Activated CD4-positive, alpha-beta T cell treated with anti-CD3 and anti-CD28 coated beads, Interleukin-10, Interleukin-2, amounts not matched to agents 100 ng/mL and 50 ng/mL, durations not matched to agents 16 hours and 8 hours (primary cell): ENCODE measurements at regions not wholly inside any gene's neighbourhood (a gene's known extent, or its start where the extent isn't known, plus 50 kb on each side); places are given as distances from the start of the nearest gene placed in this dataset.
A peak's percentile ranks its signal among the peaks of the same experiment; 100 is the strongest.
"Not testable (repeated sequence)": the region's sequence is repeated elsewhere in the genome, so short reads cannot be mapped to it uniquely, and the experiment has no call there.

Experiments used
- DNase-seq: peaks from one replicate; pipeline ENCODE4 v3.0.0-alpha.2; 2020

DNA sequence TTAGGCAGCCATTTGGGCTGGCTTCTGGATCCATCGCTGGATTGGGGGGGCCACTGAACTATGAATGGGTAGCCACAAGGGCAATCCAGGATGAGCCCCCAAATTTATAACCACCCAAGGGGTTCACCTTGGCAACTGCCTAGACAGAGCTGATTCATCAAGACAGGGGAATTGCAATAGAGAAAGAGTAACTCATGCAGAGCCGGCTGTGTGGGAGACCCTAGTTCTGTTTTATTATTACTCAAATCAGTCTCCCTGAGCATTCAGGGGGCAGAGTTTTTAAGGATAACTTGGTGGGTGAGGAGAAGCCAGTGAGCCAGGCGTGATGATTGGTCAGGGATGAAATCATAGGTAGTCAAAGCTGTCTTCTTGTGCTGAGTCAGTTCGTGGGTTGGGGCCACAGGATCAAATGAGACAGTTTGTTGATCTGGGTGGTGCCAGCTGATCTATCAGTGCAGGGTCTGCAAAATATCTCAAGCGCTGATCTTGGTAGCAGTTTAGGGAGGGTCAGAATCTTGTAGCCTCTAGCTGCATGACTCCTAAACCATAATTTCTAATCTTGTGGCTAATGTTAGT is 57.9 kb downstream of the DNAJB9 start:
- DNase-seq, result peak; percentile 9

DNA sequence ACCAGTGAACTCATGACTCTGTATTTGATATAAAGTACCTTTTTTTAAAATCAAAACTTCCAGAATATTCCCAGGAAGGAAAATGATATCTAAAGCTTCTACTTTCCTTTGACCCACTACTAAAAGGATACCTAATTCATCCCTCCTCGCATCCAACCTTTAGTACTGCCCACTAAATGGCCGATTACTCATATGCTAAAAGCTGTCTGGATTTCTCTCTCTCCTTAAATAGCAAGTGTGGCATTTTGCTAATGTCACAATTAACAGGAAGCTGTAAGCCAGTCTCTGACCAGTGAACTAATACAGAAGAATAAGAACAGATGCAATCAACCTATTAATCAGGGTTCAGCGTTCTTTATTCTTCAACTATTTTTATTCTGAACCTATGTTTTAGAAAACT is 59.0 kb downstream of the DNAJB9 start:
- no peak for DNase-seq

DNA sequence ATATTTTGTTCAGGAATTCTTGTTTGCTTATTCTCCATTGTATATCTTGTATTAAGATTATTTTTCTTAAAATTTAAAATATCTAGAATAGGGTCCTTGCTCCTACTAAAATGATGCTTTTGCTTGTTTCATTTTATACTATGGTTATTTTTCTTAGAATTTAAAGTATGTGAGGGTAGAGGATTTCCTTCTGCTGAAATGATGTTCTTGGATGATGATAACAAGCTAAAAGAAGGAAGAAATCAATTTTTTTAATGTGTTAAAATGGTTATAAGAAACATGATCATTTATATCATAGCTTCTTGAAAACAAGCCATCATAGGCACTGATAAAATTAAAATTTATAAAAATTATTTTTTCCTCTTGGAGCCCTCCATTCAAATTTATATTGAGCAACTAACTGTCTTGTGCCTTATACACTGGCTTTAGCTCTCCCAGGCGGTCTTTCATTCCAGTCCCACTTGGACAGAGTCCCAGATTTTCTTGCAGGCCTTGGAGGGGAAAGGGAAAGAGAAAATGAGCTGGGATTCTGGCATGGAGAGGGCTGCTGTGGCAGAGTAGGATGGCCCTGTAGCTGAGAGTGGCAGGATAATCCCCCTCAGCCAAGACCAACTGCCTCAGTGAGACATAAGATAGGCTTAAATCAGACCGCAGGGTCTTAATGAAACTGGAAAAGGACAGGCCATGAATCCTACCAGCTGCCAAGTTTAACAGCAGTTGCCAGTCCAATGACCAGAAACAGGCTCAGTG is 60.2 kb downstream of the DNAJB9 start:
- no peak for DNase-seq

DNA sequence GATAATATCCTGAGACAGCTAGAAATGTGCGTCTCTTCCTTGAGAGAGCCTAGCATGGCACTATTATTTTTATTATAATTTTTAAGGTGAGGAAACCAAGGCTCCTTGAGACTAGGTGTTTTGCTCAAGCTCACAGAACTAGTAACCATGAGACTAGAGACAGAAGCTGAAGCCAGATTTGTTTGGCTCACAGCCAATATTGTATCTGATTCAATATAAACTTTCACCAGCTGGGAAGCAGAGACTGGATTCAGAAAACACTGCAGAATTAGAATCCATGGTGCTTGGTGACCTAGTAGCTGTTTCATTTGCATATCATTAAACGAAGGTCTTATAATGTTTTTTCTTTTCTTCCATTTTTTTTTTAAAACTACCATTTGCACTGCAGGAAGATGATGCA is 64.4 kb downstream of the DNAJB9 start:
- DNase-seq, result no peak

DNA sequence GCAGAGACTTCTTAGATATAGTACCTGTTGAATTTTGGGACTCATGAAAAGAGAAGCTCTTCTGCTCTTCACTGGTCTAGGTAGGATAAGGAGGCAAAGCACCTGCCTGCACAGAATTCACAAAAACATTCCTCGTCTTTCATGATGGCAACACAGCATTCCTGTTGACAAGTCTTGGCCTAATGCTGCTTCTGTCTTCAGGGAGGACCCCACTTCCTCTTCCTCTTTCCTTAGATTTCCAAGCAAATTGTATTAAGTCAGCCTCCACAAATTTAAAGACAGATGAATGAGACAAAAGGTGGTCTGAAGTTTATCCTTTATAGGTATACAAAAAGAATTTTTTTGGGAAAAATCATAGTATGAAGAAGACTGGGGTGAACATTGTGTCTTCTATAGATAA is 64.9 kb downstream of the DNAJB9 start:
- no peak for DNase-seq

DNA sequence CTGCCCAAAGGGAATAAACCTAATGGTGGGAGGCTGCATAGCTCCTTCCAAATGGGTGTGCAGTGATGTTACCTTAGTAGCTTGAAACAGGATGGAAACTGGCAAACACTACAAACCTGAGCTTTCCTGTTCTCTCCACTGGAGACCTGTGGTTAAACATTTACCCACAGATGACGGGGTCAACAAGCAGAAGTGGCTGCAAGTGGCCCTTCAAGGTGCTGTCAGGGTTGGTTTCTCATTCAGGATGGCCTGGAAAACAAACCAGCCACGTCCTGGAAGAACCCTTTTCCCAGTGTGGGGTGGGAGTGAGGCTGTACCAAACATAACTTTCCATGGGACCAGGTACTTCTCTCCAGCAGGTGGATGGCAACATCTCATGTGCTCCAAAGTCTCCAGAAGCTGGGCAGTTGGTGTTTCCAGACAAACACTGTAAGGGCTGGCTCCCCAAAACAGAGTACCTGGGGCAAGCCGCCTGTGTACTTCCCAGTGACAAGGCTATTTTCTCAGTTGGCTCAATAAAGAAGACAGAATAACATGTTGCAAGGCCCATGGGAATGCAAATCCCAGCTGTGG is 67.5 kb downstream of the DNAJB9 start:
- no peak for DNase-seq

DNA sequence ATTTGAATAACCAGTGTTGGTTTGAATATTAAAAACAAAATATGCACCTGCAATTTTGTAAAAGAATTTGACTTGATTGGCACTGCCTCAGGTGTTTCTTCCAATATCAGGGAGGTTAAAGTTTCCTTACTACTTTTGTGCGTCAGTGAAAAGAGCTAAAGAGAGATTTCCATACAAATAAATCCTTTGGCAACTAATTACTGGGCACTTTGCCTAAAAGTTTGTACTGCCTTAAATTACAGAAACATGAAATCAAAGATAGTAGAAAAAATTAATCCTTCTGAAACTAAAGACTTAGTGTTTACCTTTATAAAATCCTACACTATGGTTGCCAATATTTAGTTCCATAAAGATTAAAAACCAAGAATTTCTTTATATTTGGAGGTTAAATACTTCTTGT is 72.5 kb downstream of the DNAJB9 start:
- DNase-seq, result no peak

DNA sequence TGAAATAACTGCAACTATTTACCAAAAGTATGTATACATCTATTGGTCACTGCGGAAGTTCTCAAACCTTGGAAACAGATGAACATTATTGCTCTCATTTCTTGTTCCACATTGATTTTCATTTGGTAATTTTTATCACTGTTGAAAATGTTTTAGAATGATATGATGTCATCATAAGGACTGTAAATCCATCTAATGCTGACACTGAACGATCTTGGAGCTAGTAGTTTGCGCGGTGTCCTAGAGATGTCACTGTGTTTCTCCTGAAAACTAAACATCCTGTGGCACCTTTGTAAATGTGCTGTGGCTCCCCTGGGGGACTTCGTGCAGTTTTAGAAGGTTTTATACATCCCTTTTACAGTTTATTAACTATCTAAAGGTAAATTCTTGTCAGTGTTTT is 73.5 kb downstream of the DNAJB9 start:
- no peak for DNase-seq

DNA sequence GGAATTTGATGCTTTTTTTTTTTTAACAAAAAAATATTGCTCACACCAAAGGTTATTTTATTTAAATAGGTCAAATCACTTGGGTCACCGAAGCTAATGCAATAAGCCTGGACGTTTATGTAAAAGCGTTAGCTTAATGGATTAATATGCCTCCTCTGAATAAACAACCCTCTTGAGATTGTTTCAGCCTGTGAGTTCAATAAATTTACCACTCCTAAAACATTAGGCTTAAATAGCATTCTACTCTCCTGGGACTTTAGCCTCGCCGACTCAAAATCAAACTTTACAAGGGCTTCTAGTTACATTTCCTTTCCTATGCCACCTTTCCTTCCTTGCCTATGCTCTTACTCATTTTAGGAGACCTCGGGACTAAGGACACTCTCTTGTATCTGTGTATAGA is 79.3 kb downstream of the DNAJB9 start:
- DNase-seq, result no peak

DNA sequence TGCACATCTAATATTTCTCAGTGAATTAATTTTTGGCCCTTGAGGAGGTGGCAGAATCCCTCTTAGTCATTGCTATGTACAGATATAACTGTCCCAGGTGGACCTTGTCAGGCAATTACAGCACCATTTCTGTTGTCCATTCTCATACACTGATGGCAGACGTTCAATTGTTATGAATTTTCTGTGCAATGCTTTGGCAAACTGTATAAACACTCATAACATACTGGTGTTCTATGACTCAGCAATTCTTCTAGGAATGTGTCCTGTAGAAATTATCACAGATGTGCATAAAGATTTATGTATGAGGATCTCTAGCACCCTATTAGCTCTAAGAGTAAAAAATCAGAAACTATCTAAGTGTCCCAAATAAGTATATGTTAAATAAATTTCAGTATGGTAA is 80.8 kb downstream of the DNAJB9 start:
- no peak for DNase-seq

DNA sequence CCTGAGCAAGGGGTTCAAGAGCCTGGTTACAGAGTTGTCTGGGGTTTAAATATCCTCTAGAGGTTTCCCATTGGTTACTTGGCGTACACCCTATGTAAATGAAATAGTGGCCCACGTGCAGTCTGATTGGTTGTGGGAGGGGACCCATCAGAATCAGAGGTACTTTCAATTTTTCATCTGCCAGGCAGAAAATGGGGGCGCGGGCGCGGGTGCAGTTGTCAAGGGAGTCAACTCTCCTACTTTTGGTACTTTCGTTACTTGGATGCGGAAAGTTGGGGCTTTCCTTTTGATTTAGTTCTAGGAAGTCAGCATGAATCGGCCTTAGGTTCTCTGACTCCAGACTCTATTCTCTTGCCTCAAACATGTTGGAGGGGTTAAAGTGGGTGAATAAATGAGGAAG is 83.2 kb downstream of the DNAJB9 start:
- DNase-seq, result no peak

DNA sequence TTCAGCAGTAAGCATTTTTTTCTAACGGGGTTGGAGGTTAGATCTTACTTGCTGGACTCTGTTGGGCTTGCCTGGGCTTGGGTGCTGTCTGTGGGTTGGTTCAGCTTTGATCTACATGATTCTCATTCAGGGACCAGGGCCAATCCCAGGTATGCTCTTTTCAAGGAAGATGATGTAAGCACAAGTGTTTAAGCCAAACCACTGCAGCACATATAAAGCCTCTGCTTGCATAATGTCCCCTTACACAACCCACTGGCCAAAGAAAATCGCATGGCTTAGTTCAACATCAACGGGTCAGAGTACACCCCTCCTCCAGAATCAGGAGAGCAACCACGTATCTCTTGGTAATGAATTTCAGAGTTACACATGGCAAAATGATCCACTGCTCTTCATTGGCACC is 83.9 kb downstream of the DNAJB9 start:
- no peak for DNase-seq

DNA sequence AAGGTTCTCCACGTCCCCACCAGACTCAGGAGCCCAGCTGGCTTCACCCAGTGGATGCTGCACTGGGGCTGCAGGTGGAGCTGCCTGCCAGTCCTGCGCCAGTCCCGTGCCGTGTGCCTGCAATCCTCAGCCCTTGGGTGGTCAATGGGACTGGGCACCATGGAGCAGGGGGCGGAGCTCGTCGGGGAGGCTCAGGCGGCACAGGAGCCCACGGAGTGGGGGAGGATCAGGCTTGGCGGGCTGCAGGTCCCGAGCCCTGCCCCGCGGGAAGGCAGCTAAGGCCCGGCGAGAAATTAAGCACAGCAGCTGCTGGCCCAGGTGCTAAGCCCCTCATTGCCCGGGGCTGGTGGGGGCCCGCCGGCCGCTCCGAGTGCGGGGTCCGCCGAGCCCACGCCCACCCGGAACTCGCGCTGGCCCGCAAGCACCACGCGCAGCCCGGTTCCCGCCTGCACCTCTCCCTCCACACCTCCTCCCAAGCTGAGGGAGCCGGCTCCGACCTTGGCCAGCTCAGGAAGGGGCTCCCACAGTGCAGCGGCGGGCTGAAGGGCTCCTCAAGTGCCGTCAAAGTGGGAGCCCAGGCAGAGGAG is 87.6 kb downstream of the DNAJB9 start:
- not testable (repeated sequence) for DNase-seq

DNA sequence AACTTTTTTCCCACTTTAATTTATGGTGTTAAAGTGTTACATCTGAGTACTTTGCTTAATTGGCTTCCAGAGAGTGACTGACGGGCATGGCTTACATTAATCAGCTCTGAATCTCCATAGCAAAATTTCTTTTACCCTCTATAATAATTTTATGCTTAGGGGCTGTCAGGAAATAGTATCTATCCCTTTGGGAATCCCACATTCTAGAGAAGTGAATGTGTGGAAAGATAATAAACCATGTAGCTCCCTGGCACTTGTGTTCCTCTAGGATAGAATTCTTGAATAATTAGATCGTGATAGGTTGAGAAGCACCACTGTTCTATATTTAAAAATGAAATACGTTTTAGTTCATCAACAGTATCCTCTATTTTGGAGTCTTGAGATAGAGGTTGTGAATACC is 89.6 kb downstream of the DNAJB9 start:
- no peak for DNase-seq

DNA sequence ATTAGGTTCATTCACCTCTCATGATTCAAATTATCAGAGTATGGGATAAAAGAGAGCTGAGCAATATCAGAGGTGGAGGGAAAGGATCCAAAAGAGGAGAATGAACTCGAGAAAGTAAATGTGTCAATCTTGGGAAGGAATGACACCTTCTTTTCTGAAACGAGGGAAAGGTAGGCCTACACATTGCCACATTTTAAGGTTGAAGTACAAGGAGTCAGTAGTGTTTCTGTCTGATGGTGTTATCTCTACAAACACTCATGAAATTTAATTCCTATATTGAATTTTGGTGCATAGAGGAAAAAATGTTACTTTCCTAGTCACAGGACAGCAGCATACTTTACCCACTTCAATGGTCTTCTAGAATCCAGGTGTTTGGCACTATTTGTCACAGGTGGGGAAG is 90.2 kb downstream of the DNAJB9 start:
- DNase-seq, result no peak

DNA sequence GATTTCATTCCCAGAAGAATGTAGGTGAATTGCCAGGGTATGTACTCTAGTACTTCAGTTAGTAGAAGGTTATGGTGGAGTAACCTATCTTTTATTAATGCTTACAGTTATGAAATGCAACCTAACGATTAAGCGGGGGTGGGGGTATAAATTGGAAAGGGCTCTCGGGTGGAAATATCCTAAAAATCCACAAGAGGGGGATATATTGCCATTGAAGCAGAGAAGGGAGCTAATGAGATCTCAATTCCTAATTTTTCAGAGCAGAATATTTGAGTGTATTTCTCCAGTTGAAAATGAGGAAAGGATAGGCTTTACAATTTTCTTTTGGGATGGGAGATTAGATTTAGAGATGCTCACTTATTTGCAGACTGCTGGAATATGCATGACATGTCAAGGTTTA is 90.8 kb downstream of the DNAJB9 start:
- no peak for DNase-seq

DNA sequence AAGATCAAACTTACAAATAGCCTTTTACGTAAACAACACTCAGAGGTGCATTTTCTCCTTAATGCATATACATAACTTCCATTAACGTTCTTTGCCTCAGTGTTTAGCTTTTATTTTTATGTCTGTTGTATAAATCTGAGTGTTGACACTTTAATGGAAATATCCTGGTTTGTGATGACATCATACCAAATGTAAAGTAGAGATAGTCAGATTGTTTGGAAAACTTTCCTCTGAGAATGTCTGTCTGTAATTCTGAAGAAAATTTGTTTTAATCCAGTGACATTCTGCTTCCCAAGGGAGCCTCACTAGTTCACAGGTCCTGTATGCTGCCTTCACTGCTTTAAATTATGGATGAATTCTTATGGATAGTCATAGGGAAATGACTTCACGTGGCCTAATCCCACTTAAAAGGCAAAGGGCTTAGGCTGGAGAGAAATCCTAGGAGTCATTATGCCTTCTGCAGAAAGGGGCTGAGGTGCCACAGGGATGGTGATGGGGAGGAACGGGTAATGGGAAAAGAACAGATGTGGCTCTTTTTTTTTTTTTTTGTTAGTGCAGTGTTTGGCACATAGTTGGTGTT is 93.2 kb downstream of the DNAJB9 start:
- no peak for DNase-seq

DNA sequence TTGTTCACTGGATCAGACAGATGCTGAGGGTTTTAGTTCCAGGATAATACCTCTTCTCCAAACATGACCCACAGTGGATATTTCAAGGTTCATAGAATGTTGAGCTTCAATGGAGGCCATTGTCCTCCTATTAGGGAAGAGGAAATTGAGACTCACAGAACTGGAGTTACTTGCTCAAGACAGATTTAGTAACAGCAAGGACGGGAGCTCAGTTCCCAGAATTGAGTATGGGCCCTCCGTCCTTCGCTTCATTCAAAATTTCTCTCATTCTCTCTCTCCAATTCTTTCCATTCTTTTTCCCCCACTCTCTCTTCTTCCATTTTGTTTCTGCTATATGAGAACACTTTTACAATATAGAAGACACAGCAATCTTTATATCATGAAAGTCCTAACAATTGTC is 94.0 kb downstream of the DNAJB9 start:
- DNase-seq, result no peak

DNA sequence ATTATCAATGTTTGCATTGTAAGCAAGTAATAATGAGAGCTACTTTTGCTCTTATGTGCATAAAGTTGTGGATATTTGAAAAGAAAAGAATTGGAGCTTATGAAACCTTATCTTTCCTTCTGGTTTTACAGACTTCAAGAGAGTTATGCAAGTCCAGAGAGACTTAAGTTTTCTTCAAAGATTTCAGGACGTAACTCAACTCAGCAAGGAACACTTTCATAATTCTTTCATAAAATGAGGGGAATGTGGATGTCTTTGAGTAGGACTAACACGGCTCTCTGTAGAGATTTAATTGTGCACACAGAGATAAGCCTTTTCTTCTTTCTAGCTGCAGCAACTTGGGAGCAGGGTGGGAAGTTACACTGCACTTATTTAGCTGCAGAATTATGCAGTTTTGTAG is 97.5 kb downstream of the DNAJB9 start:
- DNase-seq, result no peak

DNA sequence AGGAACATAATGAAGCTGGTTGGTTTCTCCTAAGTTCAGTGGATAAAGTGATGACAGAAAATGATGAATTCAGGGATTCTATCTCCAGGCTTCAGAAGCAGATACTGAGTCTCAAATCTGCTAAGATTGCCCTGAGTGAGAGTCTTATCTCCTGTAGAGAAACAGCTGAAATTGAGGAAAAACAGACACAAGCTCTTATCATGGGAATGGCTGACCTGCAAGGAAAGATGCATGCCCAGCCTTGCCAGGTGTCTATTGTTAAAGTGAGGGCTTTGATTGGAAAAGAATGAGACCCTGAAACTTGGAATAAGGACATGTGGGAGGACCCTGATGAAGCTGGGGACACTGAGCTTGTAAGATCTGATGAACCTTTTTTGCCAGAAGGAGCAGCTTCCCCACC is 100.3 kb downstream of the DNAJB9 start:
- DNase-seq, result no peak

DNA sequence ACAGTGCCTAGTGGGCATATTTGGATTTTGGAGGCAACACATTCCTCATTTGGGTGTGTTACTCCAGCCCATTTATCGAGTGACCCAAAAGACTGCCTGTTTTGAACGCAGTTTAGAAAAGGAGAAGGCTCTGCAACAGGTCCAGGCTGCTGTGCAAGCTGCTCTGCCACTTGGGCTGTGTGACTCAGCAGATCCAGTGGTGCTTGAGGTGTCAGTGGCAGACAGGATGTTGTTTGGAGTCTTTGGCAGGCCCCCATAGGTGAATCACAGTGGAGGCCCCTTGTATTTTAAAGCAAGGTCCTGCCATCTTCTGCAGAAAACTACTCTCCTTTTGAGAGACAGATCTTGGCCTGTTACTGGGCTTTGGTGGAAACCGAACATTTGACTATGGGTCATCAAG is 104.0 kb downstream of the DNAJB9 start:
- not testable (repeated sequence) for DNase-seq

DNA sequence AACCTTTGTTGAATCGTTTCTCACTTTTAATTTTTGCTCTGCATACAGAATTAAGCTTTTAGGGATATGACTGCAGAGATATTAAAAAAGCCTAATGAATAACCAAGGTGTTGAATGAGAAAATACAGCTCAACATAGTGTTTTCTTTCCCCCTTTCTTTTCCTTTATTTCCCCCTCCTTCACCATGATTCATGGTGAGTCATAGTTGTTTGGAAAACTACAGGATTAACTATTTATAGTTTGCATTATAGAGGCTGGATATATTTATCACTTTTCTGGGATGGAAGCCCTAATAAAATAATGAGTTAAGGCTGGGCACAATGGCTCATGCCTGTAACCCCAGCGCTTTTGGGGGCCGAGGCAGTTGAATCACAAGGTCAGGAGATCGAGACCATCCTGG is 115.0 kb downstream of the DNAJB9 start:
- no peak for DNase-seq

DNA sequence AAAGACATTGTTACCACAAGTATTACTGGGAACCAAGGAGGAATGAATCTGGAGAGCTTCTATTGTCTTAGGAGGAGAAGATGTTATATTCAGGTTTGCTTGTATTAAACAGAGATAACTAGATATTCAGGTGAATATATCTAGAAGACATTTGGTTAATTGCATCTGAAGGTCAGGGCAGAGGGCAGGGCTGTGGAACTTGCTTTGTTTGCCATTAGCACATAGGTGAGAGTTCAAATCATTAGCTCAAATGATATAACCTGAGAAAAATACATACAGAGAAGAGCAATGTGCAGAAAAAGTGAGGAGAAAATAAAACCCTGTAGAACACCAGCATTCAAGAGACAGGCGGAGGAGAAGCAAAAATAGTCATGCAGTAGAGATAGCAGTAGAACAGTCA is 116.8 kb downstream of the DNAJB9 start:
- DNase-seq, result no peak

DNA sequence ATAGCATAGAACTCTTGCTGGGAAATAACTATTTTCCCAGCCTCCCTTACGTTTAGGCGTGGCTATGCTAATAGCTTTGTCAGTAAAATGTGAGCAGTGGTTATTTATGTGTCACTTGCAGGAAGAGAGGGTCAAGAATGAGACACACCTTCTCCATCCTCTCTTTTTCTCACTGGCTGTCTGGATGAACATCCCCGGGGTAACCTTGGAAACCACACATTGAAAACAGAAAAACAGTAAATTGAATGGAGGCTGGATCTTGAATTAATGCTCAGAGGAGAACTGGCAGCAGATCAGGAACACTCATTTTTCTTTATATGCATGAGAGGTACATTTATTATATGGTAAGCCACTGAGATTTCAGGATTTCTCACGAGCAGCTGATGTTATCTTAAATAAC is 127.6 kb downstream of the DNAJB9 start:
- no peak for DNase-seq
